ENCODE measurements at regions not wholly inside any gene's neighbourhood (a gene's known extent, or its start where the extent isn't known, plus 50 kb on each side); places are given as distances from the start of the nearest gene placed in this dataset.

- H3K27me3 Mint-ChIP-seq (ENCODE audit: low read depth) = no peaks in the 10 kb centered on the region
- H3K36me3 Mint-ChIP-seq (ENCODE audit: low read depth) = no peaks in the 10 kb centered on the region
- peak overlapping the region in 2 of 3 experiments; percentile 14 to 48 for H3K27ac Mint-ChIP-seq
- H3K4me3 Mint-ChIP-seq = no peak overlapping the region
- H3K9me3 Mint-ChIP-seq = no peaks in the 10 kb centered on the region
- H3K4me1 Mint-ChIP-seq = peaks cover 8% of the 10 kb centered on the region
- TF ChIP-seq CTCF (IDR thresholded peaks at IDR 0.05; ENCODE audit: unreplicated experiment in 3 of 3) = no peak
These were observed 73.5 kb upstream of the LRRC7 start for GRCh38 chr1:69494221-69494620.

- no peaks in the 10 kb centered on the region for H3K36me3 Mint-ChIP-seq (ENCODE audit: low read depth)
- peaks cover 8% of the 10 kb centered on the region for H3K4me1 Mint-ChIP-seq
- no peak for TF ChIP-seq CTCF (IDR thresholded peaks at IDR 0.05; ENCODE audit: unreplicated experiment in 3 of 3)
- H3K9me3 Mint-ChIP-seq = no peaks in the 10 kb centered on the region
- no peaks in the 10 kb centered on the region for H3K27me3 Mint-ChIP-seq (ENCODE audit: low read depth)
- no peak overlapping the region for H3K27ac Mint-ChIP-seq
- H3K4me3 Mint-ChIP-seq = no peak overlapping the region
These were observed 70.1 kb upstream of the LRRC7 start for GRCh38 chr1:69497441-69498221.

- H3K4me3 Mint-ChIP-seq = no peak overlapping the region
- no peaks in the 10 kb centered on the region for H3K36me3 Mint-ChIP-seq (ENCODE audit: low read depth)
- no peaks in the 10 kb centered on the region for H3K9me3 Mint-ChIP-seq
- H3K4me1 Mint-ChIP-seq = peaks cover 7% of the 10 kb centered on the region
- no peak overlapping the region for H3K27ac Mint-ChIP-seq
- no peaks in the 10 kb centered on the region for H3K27me3 Mint-ChIP-seq (ENCODE audit: low read depth)
- TF ChIP-seq CTCF (IDR thresholded peaks at IDR 0.05; ENCODE audit: unreplicated experiment in 3 of 3) = no peak
These were observed 69.0 kb upstream of the LRRC7 start for GRCh38 chr1:69498711-69499110.

- Mint-ChIP-seq H3K27me3 (ENCODE audit: low read depth) (no peaks in the 10 kb centered on the region), H3K9me3 (no peaks in the 10 kb centered on the region), H3K4me3 (no peak overlapping the region), H3K27ac (no peak overlapping the region), H3K4me1 (peaks cover 1% of the 10 kb centered on the region), H3K36me3 (ENCODE audit: low read depth) (no peaks in the 10 kb centered on the region)
- TF ChIP-seq CTCF (IDR thresholded peaks at IDR 0.05; ENCODE audit: unreplicated experiment in 3 of 3) = no peak
These were observed 68.4 kb upstream of the LRRC7 start for GRCh38 chr1:69499203-69499803.

GRCh38 chr1:69502991-69503390 is 64.7 kb upstream of the LRRC7 start:
- peaks cover 6% of the 10 kb centered on the region for H3K4me1 Mint-ChIP-seq
- no peak for TF ChIP-seq CTCF (IDR thresholded peaks at IDR 0.05; ENCODE audit: unreplicated experiment in 3 of 3)
- no peaks in the 10 kb centered on the region for H3K36me3 Mint-ChIP-seq (ENCODE audit: low read depth)
- H3K4me3 Mint-ChIP-seq = no peak overlapping the region
- H3K9me3 Mint-ChIP-seq = no peaks in the 10 kb centered on the region
- no peaks in the 10 kb centered on the region for H3K27me3 Mint-ChIP-seq (ENCODE audit: low read depth)
- H3K27ac Mint-ChIP-seq = no peak overlapping the region

Data from nephron (organoid).